Caco-2 (cell line): ENCODE measurements at regions not wholly inside any gene's neighbourhood (a gene's known extent, or its start where the extent isn't known, plus 50 kb on each side); places are given as distances from the start of the nearest gene placed in this dataset.

Experiments used
- BruUV-seq: library from RNA; stranded (reverse); fragments of 400-500 nt; replicated peaks from 2 replicates; lab custom pipeline; 2021; lab: Mats Ljungman, UMichigan
- CTCF ChIA-PET: fragments of 300-600 bp; sonication (Branson Sonifier 250); formaldehyde crosslinking; loops from one replicate; lab custom pipeline; 2022; ENCODE audit warnings: antibody characterized with exemption; lab: Charles Lee
- POLR2A ChIA-PET: fragments of 300-600 bp; sonication (Branson Sonifier 250); formaldehyde crosslinking; loops from one replicate; lab custom pipeline; 2022; ENCODE audit warnings: antibody characterized with exemption; lab: Charles Lee
- DNase-seq, 2 experiments: peaks; one replicate each; pipeline versions ENCODE4 v3.0.0 to v3.0.0-alpha.2; 2020 to 2022
- H3K27me3 ChIP-seq: replicated peaks from 2 replicates; pipeline ENCODE4 v1.6.0; 2011; ENCODE audit warnings: low read length; ENCODE audit not compliant: control insufficient read depth, insufficient read depth
- H3K36me3 ChIP-seq: 2 replicates; pipeline ENCODE4 v1.5.1; 2011; ENCODE audit warnings: low read length; ENCODE audit not compliant: control insufficient read depth, insufficient read depth
- H3K4me1 ChIP-seq: fragments of 250-450 bp; sonication (Bioruptor Pico); 2 replicates; pipeline ENCODE4 v1.5.1; 2020; ENCODE audit warnings: mild to moderate bottlenecking
- H3K4me3 ChIP-seq: 2 replicates; pipeline ENCODE4 v1.5.1; 2011; ENCODE audit warnings: low read depth, mild to moderate bottlenecking, control low read depth, low read length
- H3K9me3 ChIP-seq: fragments of 250-450 bp; sonication (Bioruptor Pico); 2 replicates; pipeline ENCODE4 v1.5.1; 2020; ENCODE audit warnings: mild to moderate bottlenecking, moderate library complexity
- H3K27ac Mint-ChIP-seq: one replicate; pipeline ENCODE4 v1.8.0; 2022; ENCODE audit warnings: mixed read lengths; ENCODE audit not compliant: unreplicated experiment
- H3K27me3 Mint-ChIP-seq: one replicate; pipeline ENCODE4 v1.8.0; 2022; ENCODE audit warnings: mixed read lengths; ENCODE audit not compliant: insufficient read depth, unreplicated experiment
- H3K36me3 Mint-ChIP-seq: one replicate; pipeline ENCODE4 v1.8.0; 2022; ENCODE audit warnings: mild to moderate bottlenecking, mixed read lengths; ENCODE audit not compliant: insufficient read depth, unreplicated experiment
- H3K4me1 Mint-ChIP-seq: one replicate; pipeline ENCODE4 v1.8.0; 2022; ENCODE audit warnings: low read depth, mixed read lengths; ENCODE audit not compliant: unreplicated experiment
- H3K4me3 Mint-ChIP-seq: one replicate; pipeline ENCODE4 v1.8.0; 2022; ENCODE audit warnings: mild to moderate bottlenecking, moderate library complexity, mixed read lengths; ENCODE audit not compliant: unreplicated experiment
- H3K9me3 Mint-ChIP-seq: one replicate; pipeline ENCODE4 v1.8.0; 2022; ENCODE audit warnings: mixed read lengths; ENCODE audit not compliant: unreplicated experiment
- CTCF ChIP-seq, 2 experiments: fragments of 200-600 bp in 1 of 2; IDR thresholded peaks; 1 replicate in 1 of 2; 2 replicates in 1 of 2; pipeline versions ENCODE4 v1.5.1 to v1.8.0; 2011 to 2022; ENCODE audit warnings: antibody characterized with exemption in 1 of 2, control low read depth in 1 of 2, inconsistent platforms in 1 of 2, low read depth in 1 of 2, low read length in 1 of 2, mild to moderate bottlenecking in 1 of 2, moderate library complexity in 1 of 2; ENCODE audit not compliant: insufficient read depth in 1 of 2, severe bottlenecking in 1 of 2, unreplicated experiment in 1 of 2
- intact Hi-C: fragments of 100-400 bp; cut with micrococcal nuclease; formaldehyde crosslinking; loops from one replicate; pipeline ENCODE4 v1.10.0; 2022; ENCODE audit not compliant: unreplicated experiment

GRCh38 chr15:77538027-77538451 lies 94.7 kb downstream of the LINGO1 start:
- peaks cover 22% of the 10 kb centered on the region for H3K4me1 Mint-ChIP-seq
- DNase-seq, result peak in 1 of 2 experiments; percentile 2

GRCh38 chr15:77537006-77537405 lies 95.7 kb downstream of the LINGO1 start:
- Mint-ChIP-seq H3K27me3 (no peaks in the 10 kb centered on the region), H3K36me3 (no peaks in the 10 kb centered on the region), H3K27ac (no peak overlapping the region), H3K9me3 (no peaks in the 10 kb centered on the region), H3K4me1 (peaks cover 13% of the 10 kb centered on the region), H3K4me3 (no peak overlapping the region)
- intact Hi-C loops, result no loop called here
- no peak overlapping the region for H3K4me3 ChIP-seq
- no peaks in the 10 kb centered on the region for H3K36me3 ChIP-seq
- TF ChIP-seq CTCF (IDR thresholded peaks at IDR 0.05; ENCODE audit: insufficient read depth in 1 of 2, low read depth in 1 of 2, low read length in 1 of 2, severe bottlenecking in 1 of 2, unreplicated experiment in 1 of 2), result no peak
- no TSS peak for BruUV-seq
- DNase-seq, result peak in 1 of 2 experiments; percentile 9
- peaks cover 7% of the 10 kb centered on the region; the same call in 1 of the 2 replicates for H3K4me1 ChIP-seq
- ChIA-PET POLR2A (no interaction called here), CTCF (interaction anchor here (0.6 to 1.0 kb wide), 2 partner anchors 96 to 350 kb away, joined by 3 read pairs; no protein-coding TSS in a partner anchor)
- no peaks in the 10 kb centered on the region for H3K9me3 ChIP-seq
- H3K27me3 ChIP-seq, result no peaks in the 10 kb centered on the region

More at GRCh38 chr15:77538027-77538451, 94.7 kb downstream of the LINGO1 start:
- H3K36me3 Mint-ChIP-seq, result no peaks in the 10 kb centered on the region
- ChIA-PET CTCF (no interaction called here), POLR2A (no interaction called here)
- H3K27me3 ChIP-seq, result no peaks in the 10 kb centered on the region
- no peaks in the 10 kb centered on the region for H3K9me3 ChIP-seq
- TF ChIP-seq CTCF (IDR thresholded peaks at IDR 0.05; ENCODE audit: insufficient read depth in 1 of 2, low read depth in 1 of 2, low read length in 1 of 2, severe bottlenecking in 1 of 2, unreplicated experiment in 1 of 2), result no peak
- H3K4me3 ChIP-seq, result no peak overlapping the region
- intact Hi-C loops, result no loop called here
- no peaks in the 10 kb centered on the region for H3K9me3 Mint-ChIP-seq
- no peaks in the 10 kb centered on the region for H3K27me3 Mint-ChIP-seq
- peaks cover 13% of the 10 kb centered on the region; the same call in 1 of the 2 replicates for H3K4me1 ChIP-seq
- no TSS peak for BruUV-seq
- no peak overlapping the region for H3K4me3 Mint-ChIP-seq
- H3K36me3 ChIP-seq, result no peaks in the 10 kb centered on the region
- H3K27ac Mint-ChIP-seq, result no peak overlapping the region

DNA sequence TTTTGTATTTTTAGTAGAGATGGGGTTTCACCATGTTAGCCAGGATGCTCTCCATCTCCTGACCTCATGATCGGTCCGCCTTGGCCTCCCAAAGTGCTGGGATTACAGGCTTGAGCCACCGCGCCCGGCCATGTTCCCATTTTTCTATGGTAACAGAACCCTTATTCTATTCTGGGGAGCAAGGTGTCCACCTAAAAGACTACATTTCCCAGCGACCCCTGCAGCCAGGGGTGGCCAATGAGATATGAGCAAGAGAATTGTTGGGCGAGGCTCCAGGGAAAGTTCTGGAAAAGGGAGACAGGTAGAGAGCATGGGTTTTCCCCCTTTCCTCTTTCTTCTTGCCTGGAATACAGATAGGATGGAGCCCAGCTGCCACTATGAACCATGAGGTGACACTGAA lies 96.9 kb downstream of the LINGO1 start:
- Histone ChIP-seq H3K9me3 (no peaks in the 10 kb centered on the region), H3K27me3 (no peaks in the 10 kb centered on the region), H3K4me3 (no peak overlapping the region), H3K4me1 (peaks cover 9% of the 10 kb centered on the region), H3K36me3 (no peaks in the 10 kb centered on the region)
- Mint-ChIP-seq H3K27ac (no peak overlapping the region), H3K4me1 (peaks cover 9% of the 10 kb centered on the region), H3K27me3 (no peaks in the 10 kb centered on the region), H3K9me3 (no peaks in the 10 kb centered on the region), H3K4me3 (peak overlapping the region; percentile 31), H3K36me3 (peaks cover under 1% of the 10 kb centered on the region)
- POLR2A ChIA-PET, result no interaction called here
- peak in 1 of 2 experiments; percentile 43 for DNase-seq
- CTCF ChIA-PET, result no interaction called here
- intact Hi-C loops, result no loop called here
- BruUV-seq, result no TSS peak
- TF ChIP-seq CTCF (IDR thresholded peaks at IDR 0.05; ENCODE audit: insufficient read depth in 1 of 2, low read depth in 1 of 2, low read length in 1 of 2, severe bottlenecking in 1 of 2, unreplicated experiment in 1 of 2), result no peak
